HCT116 (cell line): ENCODE measurements at regions not wholly inside any gene's neighbourhood (a gene's known extent, or its start where the extent isn't known, plus 50 kb on each side); places are given as distances from the start of the nearest gene placed in this dataset.

Experiments
- ATAC-seq: fragments of 200-7000 bp; cut with Tn5 transposase; 2 replicates; pipeline ENCODE4 v1.9.1; 2020; ENCODE audit warnings: mild to moderate bottlenecking, moderate library complexity
- BruUV-seq: library from RNA; stranded (reverse); fragments of 400-500 nt; replicated peaks from 2 replicates; lab custom pipeline; 2021; lab: Mats Ljungman, UMichigan
- CTCF ChIA-PET: fragments of 300-600 bp; sonication (Branson Sonifier 250); formaldehyde crosslinking; loops from one replicate; lab custom pipeline; 2021; ENCODE audit warnings: antibody characterized with exemption; lab: Charles Lee
- POLR2A ChIA-PET: fragments of 300-600, 350-600 bp; sonication (Branson Sonifier 250); formaldehyde crosslinking; loops from one replicate; lab custom pipeline; 2021; ENCODE audit warnings: antibody characterized with exemption; lab: Charles Lee
- RAD21 ChIA-PET, 2 experiments: fragments of 300-600 bp; sonication (Branson Sonifier 250); formaldehyde crosslinking; loops; one replicate each; lab custom pipeline; 2023; ENCODE audit warnings: low total read pairs in 2 of 2; ENCODE audit not compliant: uncharacterized antibody in 2 of 2, unreplicated experiment in 2 of 2, low non-redundant PET in 1 of 2; lab: Charles Lee
- DNase-seq: peaks from one replicate; pipeline ENCODE4 v3.0.0-alpha.2; 2010; ENCODE audit warnings: low read depth, low spot score
- H2AFZ ChIP-seq: fragments of 200-600 bp; shearing (Covaris generic), sonication (generic); 2 replicates; pipeline ENCODE4 v1.6.1; 2017; ENCODE audit warnings: low read depth, mixed run types, mixed read lengths, antibody characterized with exemption, low read length; ENCODE audit not compliant: poor library complexity, severe bottlenecking
- H3K27ac ChIP-seq: 2 replicates; pipeline ENCODE4 v1.5.1; 2012; ENCODE audit warnings: low read depth, low read length
- H3K27me3 ChIP-seq: fragments of 200-600 bp; sonication (generic); 2 replicates; pipeline ENCODE4 v1.6.1; 2016; ENCODE audit warnings: mixed run types, low read length, mixed read lengths; ENCODE audit not compliant: insufficient read depth
- H3K36me3 ChIP-seq, 2 experiments: fragments of 200-500 bp in 1 of 2; fragments of 200-600 bp in 1 of 2; sonication (Bioruptor generic) in 1 of 2; sonication (generic) in 1 of 2; 2 replicates each; pipeline versions ENCODE4 v1.5.1 to v1.6.1; 2014 to 2016; ENCODE audit warnings: low read length in 2 of 2, inconsistent platforms in 1 of 2, mixed read lengths in 1 of 2, mixed run types in 1 of 2; ENCODE audit not compliant: insufficient read depth in 2 of 2, control insufficient read depth in 1 of 2
- H3K4me1 ChIP-seq, 2 experiments: fragments of 200-600 bp in 1 of 2; sonication (generic) in 1 of 2; 2 replicates each; pipeline versions ENCODE4 v1.5.1 to v1.6.1; 2012 to 2017; ENCODE audit warnings: low read length in 2 of 2, inconsistent platforms in 1 of 2, mild to moderate bottlenecking in 1 of 2, mixed read lengths in 1 of 2, mixed run types in 1 of 2, moderate library complexity in 1 of 2; ENCODE audit not compliant: insufficient read depth in 2 of 2, control insufficient read depth in 1 of 2
- H3K4me2 ChIP-seq: fragments of 200-600 bp; sonication (generic); 2 replicates; pipeline ENCODE4 v1.6.1; 2017; ENCODE audit warnings: mixed run types, low read length, mixed read lengths
- H3K4me3 ChIP-seq, 2 experiments: fragments of 200-600 bp in 1 of 2; sonication (generic) in 1 of 2; replicated peaks in 1 of 2; 2 replicates each; pipeline ENCODE4 v1.5.1; 2011 to 2016; ENCODE audit warnings: low read length in 2 of 2, control low read depth in 1 of 2, low read depth in 1 of 2, mild to moderate bottlenecking in 1 of 2, mixed read lengths in 1 of 2, mixed run types in 1 of 2
- H3K79me2 ChIP-seq: fragments of 200-600 bp; sonication (generic); 2 replicates; pipeline ENCODE4 v1.6.1; 2017; ENCODE audit warnings: mild to moderate bottlenecking, mixed run types, low read length, moderate library complexity, mixed read lengths; ENCODE audit not compliant: insufficient read depth
- H3K9ac ChIP-seq: fragments of 200-600 bp; sonication (generic); 2 replicates; pipeline ENCODE4 v1.6.1; 2016; ENCODE audit warnings: low read length, mixed read lengths
- H3K9me2 ChIP-seq: fragments of 200-600 bp; sonication (generic), shearing (Covaris generic); 2 replicates; pipeline ENCODE4 v1.6.1; 2017; ENCODE audit warnings: mixed run types, mild to moderate bottlenecking, moderate library complexity; ENCODE audit not compliant: insufficient read depth
- H3K9me3 ChIP-seq, 2 experiments: fragments of 200-500 bp in 1 of 2; fragments of 200-600 bp in 1 of 2; sonication (Bioruptor generic) in 1 of 2; sonication (generic) in 1 of 2; 2 replicates each; pipeline ENCODE4 v1.6.1; 2014 to 2017; ENCODE audit warnings: low read length in 2 of 2, mixed read lengths in 2 of 2, inconsistent platforms in 1 of 2, low read depth in 1 of 2, mild to moderate bottlenecking in 1 of 2, mixed run types in 1 of 2, moderate library complexity in 1 of 2; ENCODE audit not compliant: control insufficient read depth in 1 of 2, insufficient read depth in 1 of 2
- H4K20me1 ChIP-seq: fragments of 200-600 bp; sonication (generic), shearing (Covaris generic); 2 replicates; pipeline ENCODE4 v1.6.1; 2017; ENCODE audit warnings: mixed run types, mild to moderate bottlenecking, moderate library complexity; ENCODE audit not compliant: insufficient read depth
- CBX3 ChIP-seq: IDR thresholded peaks from 2 replicates; pipeline ENCODE4 v1.6.1; 2012; ENCODE audit warnings: low read depth
- CEBPB ChIP-seq: IDR thresholded peaks from 2 replicates; pipeline ENCODE4 v1.6.1; 2012; ENCODE audit warnings: low read depth
- CTCF ChIP-seq, 3 experiments: fragments of 200-600 bp in 1 of 3; sonication (generic) in 1 of 3; IDR thresholded peaks in 2 of 3; conservative IDR thresholded peaks in 1 of 3; 2 replicates each; pipeline ENCODE4 v1.5.1; 2012 to 2017; ENCODE audit warnings: low read depth in 2 of 3, low read length in 2 of 3, antibody characterized with exemption in 1 of 3, borderline replicate concordance in 1 of 3, control low read depth in 1 of 3, mild to moderate bottlenecking in 1 of 3, mixed read lengths in 1 of 3, mixed run types in 1 of 3, moderate library complexity in 1 of 3; ENCODE audit not compliant: insufficient read depth in 1 of 3
- EGR1 ChIP-seq: IDR thresholded peaks from 2 replicates; pipeline ENCODE4 v1.6.1; 2012; ENCODE audit warnings: low read depth
- ELF1 ChIP-seq: IDR thresholded peaks from 2 replicates; pipeline ENCODE4 v1.6.1; 2012; ENCODE audit warnings: low read depth, borderline replicate concordance
- EZH2 ChIP-seq: fragments of 200-600 bp; sonication (generic); IDR thresholded peaks from 2 replicates; pipeline ENCODE4 v1.6.1; 2017; ENCODE audit warnings: antibody characterized with exemption, mixed run types
- EZH2phosphoT487 ChIP-seq: fragments of 200-600 bp; IDR thresholded peaks from 2 replicates; pipeline ENCODE4 v1.6.1; 2018; ENCODE audit warnings: antibody characterized with exemption, borderline replicate concordance
- MAX ChIP-seq: IDR thresholded peaks from 2 replicates; pipeline ENCODE4 v1.6.1; 2012
- POLR2A ChIP-seq: IDR thresholded peaks from 2 replicates; pipeline ENCODE4 v1.7.0; 2011; ENCODE audit warnings: borderline replicate concordance; ENCODE audit not compliant: insufficient read depth, insufficient read length; ENCODE audit errors: extremely low read depth
- POLR2AphosphoS5 ChIP-seq: IDR thresholded peaks from 2 replicates; pipeline ENCODE4 v1.6.1; 2011; ENCODE audit warnings: mild to moderate bottlenecking, low read depth, low read length, moderate library complexity
- RAD21 ChIP-seq: IDR thresholded peaks from 2 replicates; pipeline ENCODE4 v1.6.1; 2012; ENCODE audit warnings: low read depth, mild to moderate bottlenecking
- SIN3A ChIP-seq: IDR thresholded peaks from 2 replicates; pipeline ENCODE4 v1.6.1; 2012; ENCODE audit warnings: low read depth
- SRF ChIP-seq: IDR thresholded peaks from 2 replicates; pipeline ENCODE4 v1.6.1; 2012; ENCODE audit warnings: low read depth
- TCF7L2 ChIP-seq: IDR thresholded peaks from 2 replicates; pipeline ENCODE4 v1.7.0; 2011; ENCODE audit warnings: borderline replicate concordance, inconsistent platforms; ENCODE audit not compliant: insufficient read depth, insufficient read length; ENCODE audit errors: extremely low read depth
- YY1 ChIP-seq: IDR thresholded peaks from 2 replicates; pipeline ENCODE4 v1.6.1; 2011; ENCODE audit warnings: low read length, low read depth, moderate library complexity, mild to moderate bottlenecking; ENCODE audit not compliant: insufficient replicate concordance; ENCODE audit errors: extremely low read depth
- ZNF274 ChIP-seq: fragments of 200-500 bp; sonication (Bioruptor generic); IDR thresholded peaks from 2 replicates; pipeline ENCODE4 v1.6.1; 2014; ENCODE audit warnings: mild to moderate bottlenecking, low read depth, low read length, inconsistent platforms
- intact Hi-C: fragments of 100-400 bp; cut with micrococcal nuclease; formaldehyde crosslinking; loops from 2 replicates; pipeline ENCODE4 v1.10.0; 2022

- Histone ChIP-seq H3K9ac (no peak overlapping the region), H3K36me3 (no peaks in the 10 kb centered on the region), H3K79me2 (no peaks in the 10 kb centered on the region), H3K27me3 (no peaks in the 10 kb centered on the region), H3K4me3 (no peak overlapping the region), H4K20me1 (no peaks in the 10 kb centered on the region), H3K27ac (no peak overlapping the region), H3K9me2 (no peaks in the 10 kb centered on the region), H3K4me2 (no peak overlapping the region), H3K9me3 (no peaks in the 10 kb centered on the region), H2AFZ (no peak overlapping the region), H3K4me1 (no peaks in the 10 kb centered on the region)
- CTCF ChIA-PET = no interaction called here
- RAD21 ChIA-PET = no interaction called here
- no TSS peak for BruUV-seq
- TF ChIP-seq CEBPB (no peak), EGR1 (no peak), SIN3A (no peak), POLR2A (no peak), ELF1 (no peak), CTCF (IDR thresholded peaks at IDR 0.05 in 2 of 3, conservative IDR thresholded peaks at IDR 0.05 in 1 of 3; ENCODE audit: borderline replicate concordance in 1 of 3, insufficient read depth in 1 of 3, low read depth in 2 of 3, low read length in 2 of 3) (no peak), CBX3 (no peak)
- DNase-seq = no peak
- intact Hi-C loops = no loop called here
- POLR2A ChIA-PET = no interaction called here
- no peak for ATAC-seq
These were observed 284.5 kb upstream of the TRPC5 start for GRCh38 chrX:112367065-112367464.

- Histone ChIP-seq H3K9me2 (no peaks in the 10 kb centered on the region), H3K79me2 (no peaks in the 10 kb centered on the region), H3K27me3 (no peaks in the 10 kb centered on the region), H3K36me3 (no peaks in the 10 kb centered on the region), H3K27ac (no peak overlapping the region), H3K9me3 (no peaks in the 10 kb centered on the region), H3K4me1 (no peaks in the 10 kb centered on the region), H3K4me2 (no peak overlapping the region), H4K20me1 (no peaks in the 10 kb centered on the region), H3K4me3 (no peak overlapping the region), H3K9ac (no peak overlapping the region), H2AFZ (no peak overlapping the region)
- ChIA-PET POLR2A (no interaction called here), RAD21 (no interaction called here), CTCF (no interaction called here)
- DNase-seq = no peak
- intact Hi-C loops = no loop called here
- TF ChIP-seq EZH2phosphoT487 (no peak), RAD21 (no peak), EZH2 (no peak), YY1 (no peak), TCF7L2 (no peak), SRF (no peak), MAX (no peak), POLR2AphosphoS5 (no peak), POLR2A (no peak), CEBPB (no peak), ZNF274 (no peak)
- ATAC-seq = no peak
- BruUV-seq = no TSS peak
These were observed 277.3 kb upstream of the TRPC5 start for GRCh38 chrX:112359906-112360305.
